ENCODE measurements at regions not wholly inside any gene's neighbourhood (a gene's known extent, or its start where the extent isn't known, plus 50 kb on each side); places are given as distances from the start of the nearest gene placed in this dataset.
A peak's percentile ranks its signal among the peaks of the same experiment; 100 is the strongest.

DNA sequence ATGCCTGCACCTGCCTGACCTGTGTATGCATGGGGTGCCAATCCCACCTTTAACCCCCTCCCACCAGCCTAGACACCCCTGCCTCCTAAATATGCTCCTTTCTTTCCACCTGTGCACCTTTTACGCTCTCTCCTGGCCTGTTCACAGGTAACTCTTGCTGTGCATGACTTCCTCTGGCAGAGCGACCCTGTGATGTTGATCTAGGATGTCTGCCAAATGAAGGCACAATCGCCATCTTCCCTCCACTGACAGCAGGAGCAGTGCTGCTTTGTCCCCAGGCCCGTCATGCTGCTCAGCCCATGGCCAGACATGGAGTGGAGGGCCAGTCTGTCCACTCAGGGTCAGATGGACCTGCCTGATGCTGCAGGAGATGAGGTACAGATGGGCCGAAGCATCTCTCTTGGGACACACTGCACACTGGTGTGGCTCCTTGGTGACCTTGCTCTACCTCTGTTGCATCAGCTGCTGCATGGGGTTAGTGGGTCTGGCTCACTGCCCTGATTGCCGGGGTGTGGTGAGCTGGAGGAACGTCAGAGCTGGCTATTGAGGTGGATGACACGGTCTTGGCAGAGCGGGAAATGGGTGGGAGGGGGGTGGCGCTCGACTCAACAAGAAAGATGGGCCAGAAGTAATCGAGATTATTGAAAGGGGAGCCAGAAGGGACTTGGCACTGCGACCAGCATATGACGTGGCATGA is 101.7 kb upstream of the PITX1 start:
- no peak for DNase-seq

DNA sequence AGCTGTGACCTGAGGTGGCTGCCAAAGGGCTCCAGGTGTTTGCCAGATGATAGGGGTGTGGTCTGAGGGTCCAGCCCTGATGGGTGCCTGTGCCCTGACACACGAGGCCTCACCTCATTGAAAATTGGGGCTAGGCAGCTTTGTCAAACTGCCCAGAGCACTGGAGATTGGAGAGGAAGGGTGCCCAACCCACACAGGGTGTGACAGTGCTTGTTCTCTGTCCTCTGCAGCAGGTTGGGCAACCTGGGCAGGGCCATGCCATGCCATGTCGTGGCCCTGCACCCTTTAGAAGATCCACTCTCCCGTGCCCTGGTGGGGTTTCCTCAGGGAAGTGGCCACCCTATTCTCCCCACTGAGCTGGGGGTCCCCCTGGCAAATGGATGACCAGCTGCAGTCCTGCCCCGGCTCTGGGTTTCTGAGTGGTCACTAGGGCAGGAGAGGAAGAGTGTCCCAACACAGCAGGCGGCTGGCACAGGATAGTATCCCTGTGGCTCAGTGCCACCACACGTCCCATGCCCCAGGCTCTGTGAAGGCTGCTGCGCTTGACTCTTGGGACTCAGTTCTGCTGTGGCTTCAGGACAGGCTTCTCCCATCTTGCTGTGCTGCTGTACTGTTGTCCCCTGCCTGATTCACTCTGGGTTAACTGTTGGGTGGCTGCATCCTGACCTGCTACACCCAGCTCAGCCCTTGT is 100.8 kb upstream of the PITX1 start:
- DNase-seq, result no peak

DNA sequence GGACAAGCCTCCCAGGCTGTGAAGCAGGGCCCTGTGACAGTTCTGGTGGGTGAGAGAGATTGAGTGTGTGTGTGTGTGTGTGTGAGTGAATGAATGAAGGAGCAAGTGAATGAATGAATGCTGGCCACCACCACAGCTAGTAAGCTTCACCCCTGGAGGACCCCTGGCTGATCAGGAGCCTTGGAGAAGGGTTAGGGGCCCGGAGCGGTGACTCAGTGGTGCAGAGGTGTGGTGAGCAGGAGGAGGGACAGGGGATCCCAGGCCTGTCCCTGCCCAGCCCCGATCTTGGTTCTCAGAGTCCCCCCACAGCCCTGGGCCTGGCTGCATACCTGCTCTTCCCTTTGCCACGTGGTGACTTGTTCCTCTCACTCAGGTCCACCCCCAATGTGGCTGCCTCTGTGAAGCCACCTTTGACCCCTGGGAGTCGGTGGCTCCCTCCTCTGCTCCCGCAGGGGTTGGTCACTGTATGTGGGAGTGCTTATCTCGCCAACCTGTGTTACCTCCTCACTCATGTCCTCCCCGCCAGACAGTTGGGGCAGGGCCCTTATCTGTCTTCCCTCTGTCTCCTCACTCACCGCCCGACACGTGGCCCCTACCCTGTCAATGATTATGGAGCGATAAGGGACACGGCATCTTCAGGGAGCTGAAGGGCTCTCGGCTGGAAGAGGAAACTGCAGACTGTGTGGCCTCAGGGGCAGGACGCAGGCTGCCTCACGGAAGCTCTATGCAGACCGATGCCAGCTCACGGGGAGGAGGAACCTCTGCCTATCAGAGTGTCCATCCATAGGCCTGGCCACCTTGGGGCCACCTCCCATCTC is 99.9 kb upstream of the PITX1 start:
- DNase-seq, result no peak

DNA sequence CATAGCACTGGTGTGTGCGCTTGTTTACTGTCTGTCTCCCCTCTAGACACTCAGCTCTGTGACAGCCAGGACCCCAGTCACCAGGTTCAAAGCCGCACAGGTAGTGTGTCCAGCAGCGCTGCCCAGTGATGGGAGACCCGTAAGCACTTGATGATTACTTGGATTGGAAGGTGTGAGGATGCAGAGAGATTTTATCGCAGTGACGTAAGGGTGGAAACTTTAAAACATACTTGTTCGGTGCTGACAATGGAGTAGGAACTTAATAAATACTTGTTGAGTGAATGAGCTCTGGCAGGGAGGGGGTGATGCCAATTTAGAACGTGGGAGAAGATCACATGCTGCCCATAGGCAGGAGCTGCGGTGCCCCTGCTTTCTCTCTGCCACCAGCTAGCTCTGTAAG is 99.2 kb upstream of the PITX1 start:
- DNase-seq, result no peak

DNA sequence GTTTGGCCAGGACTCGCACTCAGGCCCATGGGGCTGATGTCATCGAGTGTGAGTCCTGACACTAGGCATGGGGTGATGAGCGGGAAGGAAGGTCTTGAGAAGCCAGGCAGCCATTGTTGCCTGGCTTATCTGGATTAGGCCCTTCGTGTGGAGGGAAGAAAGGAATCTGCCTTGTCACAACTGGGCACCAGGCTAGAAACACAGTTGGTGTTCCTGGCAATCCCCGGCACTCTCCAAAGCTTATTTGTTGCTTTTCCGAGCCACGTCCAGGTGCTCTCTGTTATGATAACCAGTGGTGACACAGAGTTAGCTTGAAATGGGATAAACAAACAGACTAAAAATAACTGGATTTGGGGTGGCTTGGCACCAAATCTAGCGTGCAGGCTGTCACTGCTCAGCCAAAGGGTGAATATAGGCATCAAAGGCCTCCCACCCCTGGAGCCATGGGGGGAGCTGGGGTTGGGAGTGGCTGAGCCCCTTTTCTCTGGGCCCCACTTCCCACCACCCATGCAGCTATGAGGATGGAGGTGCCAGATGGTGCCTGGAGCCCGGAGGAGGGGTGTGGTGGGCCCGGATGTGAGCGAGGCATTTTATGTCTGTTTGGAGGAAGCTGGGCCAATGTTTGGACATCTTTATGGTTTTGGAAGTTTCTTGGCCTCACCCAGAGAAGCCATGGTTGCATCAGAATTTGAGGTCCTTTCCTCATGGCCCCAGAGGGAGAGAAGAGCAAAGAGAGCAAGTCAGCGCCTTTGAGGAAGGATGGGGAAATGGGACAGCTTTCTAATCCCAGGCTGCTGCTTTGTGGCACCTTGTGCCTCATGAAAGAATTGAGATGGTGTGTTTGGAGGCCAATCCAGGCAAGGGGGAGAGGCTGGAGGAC is 98.0 kb upstream of the PITX1 start:
- DNase-seq, result no peak

DNA sequence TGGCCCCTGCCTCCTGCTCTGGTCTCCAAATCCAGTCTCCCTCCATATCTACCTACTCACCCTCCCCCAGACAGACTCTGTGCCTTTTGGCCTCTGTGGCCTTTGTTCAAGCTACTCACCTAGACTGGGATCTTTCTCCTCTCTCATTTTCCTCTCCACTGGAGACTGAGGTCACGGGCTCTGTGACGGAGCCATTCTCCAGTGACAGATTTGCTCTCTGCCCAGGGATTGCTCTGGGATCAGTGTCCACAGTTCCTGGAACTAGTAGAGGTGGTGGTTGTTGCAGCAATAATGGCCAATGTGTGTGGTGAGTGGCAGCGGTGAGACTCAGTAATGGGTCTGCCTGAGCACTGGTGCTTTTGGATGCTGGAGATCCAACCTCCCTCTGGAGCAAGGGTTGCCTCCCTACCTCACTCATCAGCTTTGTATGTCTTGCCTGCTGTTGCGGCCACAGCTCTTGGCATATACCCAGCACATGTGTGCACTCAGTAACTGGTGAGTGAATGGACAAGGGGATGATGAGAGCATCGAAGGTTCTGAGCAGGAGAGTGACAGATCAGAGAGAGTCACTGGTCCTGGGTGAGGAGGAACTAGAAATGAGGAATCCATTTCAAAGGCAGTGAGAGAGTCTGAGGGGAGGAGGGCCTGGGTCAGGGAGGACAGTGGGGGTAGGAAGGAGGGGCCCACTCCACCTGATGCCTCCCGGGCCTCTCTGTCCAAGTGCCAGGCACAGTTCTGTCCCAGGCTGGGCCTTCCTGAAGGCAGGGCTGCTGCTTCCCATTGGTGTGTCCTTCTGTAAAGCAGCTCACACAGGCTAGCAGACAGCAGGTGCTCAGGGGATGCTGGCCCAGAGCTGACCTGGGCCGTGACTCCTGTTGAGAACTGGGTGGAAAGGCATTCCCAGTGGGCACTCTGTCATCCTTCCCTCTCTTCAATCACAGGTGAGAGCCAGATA is 96.5 kb upstream of the PITX1 start:
- DNase-seq, result no peak

DNA sequence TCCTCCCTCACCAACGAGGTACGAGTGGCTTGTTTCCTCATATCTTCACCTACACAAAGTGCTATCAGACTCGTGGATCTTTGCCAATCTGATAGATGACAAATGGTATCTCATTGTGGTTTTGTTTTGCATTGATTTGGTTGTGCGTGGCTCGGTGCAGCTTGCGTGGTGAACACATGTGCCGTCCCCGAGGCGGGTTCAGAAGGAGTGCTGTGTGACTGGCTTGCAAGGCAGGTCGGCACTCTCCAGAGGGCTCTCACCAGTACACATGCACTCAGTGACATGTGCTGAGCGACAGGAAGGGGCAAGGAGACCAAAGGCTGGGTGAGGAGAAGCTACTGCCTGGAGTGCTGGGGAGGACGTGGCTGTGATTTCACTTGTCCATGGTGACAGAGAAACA is 95.3 kb upstream of the PITX1 start:
- no peak for DNase-seq

DNA sequence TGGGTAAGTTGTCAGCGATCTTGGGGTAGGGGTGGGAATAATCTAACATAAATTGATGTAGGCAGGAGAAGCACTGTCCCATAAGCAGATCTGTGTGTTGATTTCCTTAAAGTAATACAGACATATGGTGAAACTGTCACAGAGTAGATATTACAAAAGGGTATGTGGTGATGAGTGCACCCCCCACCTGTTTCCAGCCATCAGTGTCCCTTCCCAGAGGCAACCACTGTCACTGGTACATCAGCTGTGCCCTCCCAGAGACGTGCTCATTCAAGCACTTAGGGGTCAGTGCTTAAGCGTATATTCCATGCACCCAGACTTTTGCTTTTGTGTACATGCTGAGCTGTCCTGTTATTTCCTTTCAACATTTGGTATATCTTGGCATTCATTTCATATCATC is 94.3 kb upstream of the PITX1 start:
- no peak for DNase-seq

DNA sequence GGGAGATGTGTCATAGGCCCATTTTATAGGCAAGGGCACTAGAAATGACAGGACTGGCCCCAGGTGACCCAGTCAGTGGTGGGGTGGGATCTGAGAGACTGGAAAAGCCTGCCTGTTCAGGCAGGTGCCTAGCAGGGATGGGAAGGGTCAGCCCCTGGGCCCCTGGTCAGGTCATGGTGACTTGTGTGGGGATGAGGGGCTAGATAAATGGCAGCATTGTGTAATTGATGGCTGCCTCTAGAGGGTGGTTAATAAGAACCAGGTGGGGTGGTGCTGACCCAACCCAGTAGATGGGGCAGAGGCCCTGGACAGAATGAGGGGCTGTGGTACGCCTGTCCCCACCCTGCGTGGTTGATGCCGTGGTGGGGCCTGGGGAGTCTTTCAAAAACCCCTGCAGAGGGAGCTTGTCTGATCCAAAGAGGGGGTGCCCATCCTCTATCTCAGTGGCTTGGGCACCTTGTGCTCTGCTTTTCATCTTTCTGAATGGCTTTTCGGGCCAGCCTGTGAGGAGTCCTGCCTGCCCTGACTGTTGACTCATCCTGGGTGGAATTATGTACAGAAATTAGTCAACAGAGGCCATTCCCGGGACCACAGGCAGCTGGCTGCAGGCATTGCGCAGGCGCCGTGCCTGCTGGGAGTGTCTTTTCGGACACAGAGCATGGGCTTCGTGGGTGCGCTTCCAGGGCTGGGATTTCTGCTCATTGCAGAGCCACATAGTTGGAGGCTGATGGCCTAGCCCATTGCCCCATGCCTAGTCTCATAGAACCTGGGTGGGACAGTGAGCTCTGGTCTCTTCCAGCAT is 93.6 kb upstream of the PITX1 start:
- no peak for DNase-seq

DNA sequence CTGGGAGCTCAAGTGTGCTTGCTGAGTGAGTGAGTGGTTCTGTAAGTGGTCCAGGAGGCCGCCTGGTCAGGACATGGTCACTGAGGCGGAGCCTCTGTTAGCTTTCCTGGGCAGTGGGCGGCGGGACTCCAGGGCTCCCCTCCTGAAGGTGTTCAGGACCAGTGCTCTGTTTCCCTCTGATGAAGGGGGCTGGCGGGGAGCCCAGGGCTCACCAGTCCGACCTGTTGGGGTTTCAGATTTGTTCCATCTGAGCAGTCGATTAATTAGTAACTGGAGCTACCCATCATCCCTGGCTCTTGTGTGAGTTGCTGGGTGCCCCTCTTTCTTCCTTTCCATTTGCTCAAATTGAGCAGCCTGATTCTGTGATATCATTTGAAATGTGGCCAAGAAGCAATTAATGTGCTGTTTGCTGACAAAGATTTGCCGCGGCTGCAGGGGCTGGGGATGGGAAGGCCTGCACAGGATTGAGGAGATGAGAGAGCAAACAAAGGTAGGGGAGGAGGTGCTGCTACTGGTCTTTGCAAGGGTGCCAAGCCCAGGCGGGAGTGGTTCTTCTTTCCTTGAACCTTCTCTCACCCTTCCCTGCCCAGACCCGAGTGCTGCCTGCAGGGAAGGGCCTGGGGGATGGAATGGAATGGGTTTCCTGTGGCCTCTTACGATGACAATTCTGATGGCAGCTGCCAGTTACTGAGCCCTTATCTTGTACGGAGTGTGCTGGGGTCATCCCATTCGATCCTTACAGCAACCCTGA is 92.8 kb upstream of the PITX1 start:
- no peak for DNase-seq

DNA sequence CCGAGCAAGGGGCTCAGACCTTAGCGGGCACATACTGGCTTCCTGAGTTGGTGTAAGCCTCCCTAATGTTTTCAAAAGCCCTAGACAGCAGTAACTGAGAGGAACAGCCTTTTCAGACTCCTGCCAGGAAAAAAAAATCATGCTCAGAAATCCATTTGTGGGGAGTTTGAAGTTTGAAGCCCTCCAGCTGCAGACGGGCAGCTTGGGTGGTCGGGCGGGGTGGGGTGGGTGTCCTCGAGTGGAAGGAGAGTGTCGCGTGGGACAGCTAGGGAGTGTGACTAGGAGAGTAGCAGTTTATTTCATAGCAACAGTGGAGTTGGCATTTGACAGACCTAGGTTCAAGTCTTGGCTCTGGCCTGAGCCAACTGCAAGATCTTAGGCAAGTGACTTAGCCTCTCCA is 90.7 kb upstream of the PITX1 start:
- DNase-seq, result no peak

DNA sequence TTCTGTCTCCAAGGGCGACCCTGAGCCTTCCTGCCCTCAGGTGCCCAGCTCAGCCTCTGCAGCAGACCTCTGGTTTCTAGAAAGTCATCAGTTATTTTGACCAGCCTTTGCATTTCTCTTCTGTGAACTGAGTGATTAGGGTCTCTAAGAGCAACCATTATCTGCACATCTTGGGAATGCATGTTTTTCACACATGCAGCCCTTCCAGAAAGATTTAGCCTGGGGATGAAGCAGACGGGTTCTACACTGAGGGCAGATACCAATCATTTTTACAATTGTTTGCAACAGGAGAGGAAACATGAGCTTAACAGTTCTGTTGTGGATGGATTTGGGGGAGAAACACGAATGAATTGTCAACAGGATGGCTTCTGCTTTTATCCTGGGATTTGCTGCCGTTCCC is 90.1 kb upstream of the PITX1 start:
- no peak for DNase-seq

DNA sequence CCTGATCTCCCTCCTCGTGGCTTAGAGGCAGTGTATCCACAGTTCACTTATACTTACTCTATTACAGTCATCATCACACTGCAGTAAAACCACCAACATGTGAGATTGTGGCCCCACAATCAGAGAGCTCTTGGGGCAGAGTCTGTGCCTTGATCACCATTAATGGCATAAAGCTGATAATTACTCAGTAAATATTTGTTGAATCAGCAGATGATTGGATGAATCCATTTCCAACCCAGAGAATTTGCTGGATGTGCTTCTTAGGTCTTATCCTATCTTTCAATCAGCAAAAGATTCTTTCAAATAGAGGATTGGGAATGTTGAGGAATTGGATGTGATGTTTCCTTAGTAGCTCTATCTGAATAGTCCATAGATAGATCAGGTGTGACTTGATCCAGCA is 88.8 kb upstream of the PITX1 start:
- no peak for DNase-seq

DNA sequence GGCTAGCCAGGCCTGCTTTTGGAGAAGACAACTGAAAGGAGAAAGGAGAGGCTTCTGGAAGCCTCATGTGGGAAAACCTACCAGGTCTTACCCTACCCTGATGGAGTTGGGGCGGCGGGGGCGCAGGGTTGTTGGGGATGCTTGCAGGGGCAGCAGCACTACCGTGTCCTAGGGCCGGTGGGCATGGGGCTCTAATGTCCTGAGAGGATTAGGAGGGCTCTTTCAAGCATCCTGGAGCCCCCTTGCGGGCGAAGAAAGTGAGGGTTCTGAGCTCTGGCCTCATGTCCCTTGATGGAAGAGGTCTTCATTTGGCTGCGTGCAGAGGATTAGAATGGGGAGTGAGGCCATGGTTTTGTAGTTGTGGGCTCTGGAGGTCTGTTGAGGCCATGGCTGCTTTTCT is 86.9 kb upstream of the PITX1 start:
- no peak for DNase-seq

DNA sequence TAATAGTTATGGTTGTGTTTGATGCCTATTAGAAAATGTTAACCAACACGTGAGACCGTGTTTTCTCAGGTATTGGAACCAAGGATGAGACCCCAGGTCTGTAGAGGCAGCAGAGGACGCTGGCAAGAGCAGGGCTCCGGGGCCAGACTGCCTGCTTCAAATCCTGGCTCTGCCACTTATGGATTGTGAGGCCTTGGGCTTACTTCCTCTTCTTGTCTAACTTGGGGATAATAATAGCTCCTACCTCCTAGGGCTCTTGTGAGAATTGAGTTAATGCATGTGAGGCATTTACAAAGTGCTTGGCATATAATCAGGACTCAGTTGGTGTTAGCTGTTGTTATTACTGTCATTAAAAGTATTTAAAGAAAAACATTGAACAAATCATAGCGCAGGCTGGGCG is 85.5 kb upstream of the PITX1 start:
- DNase-seq, result no peak

DNA sequence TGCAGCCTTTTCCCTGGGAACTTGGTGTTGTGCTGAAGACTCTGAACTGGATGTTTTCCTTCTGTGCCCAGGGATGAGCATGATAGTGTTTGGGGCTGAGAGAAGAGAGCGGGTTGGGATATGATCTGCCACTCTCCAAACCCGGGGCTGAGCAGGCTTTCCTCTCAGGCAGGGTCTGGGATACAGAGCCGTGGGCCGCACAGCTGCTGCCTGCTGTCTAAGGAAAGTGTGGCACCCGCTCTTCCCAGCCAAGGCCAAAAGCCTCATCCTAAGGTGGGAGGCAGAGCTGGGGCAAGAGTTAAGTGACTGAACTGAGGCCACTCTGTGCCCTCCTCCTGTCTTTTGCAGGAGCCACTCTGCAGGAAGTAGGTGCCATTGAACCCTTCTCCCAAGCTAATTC is 83.6 kb upstream of the PITX1 start:
- no peak for DNase-seq

DNA sequence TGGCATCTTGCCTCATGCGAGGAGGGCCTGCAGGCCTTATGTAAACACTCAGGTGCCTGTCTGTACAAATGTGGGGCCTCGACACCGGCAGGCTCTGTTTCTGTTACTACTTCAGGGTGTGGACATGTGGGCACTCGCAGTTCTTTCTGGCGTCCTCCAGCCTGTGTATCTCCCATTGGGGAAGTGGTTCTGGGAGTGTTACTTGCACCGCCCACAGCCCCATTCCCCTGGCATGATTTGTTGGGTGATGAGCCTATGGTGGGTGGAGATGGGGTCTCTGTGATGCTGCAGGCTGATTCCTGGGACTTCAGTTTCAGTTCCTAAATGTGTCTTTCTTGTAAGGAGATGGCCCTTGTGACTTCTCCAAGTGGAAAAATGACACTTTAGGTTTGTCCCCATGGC is 82.1 kb upstream of the PITX1 start:
- DNase-seq, result peak; percentile 7

DNA sequence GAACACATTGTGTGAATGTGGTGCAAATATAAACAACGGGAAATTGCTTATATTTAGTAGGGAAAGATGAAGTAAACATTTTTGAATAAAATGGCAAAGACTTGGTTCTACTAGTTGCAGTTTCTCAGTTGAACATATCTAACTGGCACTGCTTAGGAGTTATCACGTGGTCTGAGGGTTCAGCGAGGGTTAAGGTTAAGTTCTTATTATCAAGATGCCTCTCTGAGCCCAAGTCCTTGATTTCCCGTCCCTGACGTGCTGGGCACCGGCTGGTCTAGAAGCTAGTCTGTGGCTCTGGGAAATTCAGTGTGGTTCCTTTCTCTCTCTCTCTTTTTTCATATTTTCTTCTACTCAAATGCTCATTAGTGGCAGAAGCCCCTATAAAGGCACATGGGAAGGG is 81.6 kb upstream of the PITX1 start:
- DNase-seq, result no peak

DNA sequence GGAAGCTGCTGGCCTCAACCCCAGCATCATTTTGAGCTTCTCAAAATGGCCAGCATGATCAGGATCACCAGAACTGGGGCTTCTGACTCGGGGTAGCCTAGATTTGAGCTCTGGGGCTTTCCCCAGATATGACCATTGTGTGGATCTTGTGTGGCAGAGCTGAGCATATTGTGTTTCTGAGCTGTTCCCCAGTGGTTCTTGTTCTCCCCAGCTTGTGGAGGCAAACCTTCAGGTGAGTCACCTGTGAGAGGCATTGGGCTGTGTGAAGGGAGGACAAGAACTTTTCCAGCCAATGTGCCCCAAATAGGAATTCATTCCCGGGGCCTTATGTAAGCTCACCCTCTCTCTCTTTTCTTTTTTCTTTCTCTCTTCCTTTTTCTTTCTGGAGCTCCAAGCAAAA is 80.7 kb upstream of the PITX1 start:
- no peak for DNase-seq

DNA sequence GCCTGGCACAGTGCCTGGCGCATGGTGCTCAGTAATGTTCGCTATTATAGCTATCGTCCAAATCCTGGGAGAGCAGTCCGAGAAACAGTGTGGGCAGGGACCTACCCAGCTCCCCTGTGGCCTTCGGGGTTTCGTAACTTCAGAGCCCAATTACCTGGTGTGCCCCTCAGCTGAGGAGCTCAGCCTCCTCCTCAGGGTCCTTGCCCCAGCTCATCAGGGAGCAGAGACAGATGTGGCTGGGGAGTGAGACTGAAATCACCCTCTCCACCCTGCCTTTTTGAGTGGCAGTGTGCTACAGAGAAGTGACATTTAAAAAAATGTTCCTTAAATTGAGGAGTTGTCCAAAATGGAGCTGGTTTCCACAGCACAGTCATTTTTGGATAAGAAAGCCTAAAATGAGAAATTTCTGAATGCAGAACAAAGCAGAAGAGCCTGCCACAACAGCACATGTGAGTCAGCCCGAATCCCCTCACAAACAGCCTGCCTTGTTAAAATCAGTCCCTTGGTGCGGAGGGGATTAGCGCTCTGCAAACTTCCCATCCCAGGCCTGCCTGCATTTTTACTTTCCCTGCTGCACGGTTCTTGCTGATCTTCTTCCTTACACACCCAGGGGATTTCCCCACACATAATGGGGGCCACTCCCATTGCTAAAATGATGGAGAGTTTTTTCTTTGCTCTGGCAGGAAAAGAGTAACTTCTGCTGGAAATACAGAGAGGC is 78.1 kb upstream of the PITX1 start:
- DNase-seq, result no peak
